ENCODE measurements at regions not wholly inside any gene's neighbourhood (a gene's known extent, or its start where the extent isn't known, plus 50 kb on each side); places are given as distances from the start of the nearest gene placed in this dataset.
"Not testable (repeated sequence)": the region's sequence is repeated elsewhere in the genome, so short reads cannot be mapped to it uniquely, and the experiment has no call there.

DNA sequence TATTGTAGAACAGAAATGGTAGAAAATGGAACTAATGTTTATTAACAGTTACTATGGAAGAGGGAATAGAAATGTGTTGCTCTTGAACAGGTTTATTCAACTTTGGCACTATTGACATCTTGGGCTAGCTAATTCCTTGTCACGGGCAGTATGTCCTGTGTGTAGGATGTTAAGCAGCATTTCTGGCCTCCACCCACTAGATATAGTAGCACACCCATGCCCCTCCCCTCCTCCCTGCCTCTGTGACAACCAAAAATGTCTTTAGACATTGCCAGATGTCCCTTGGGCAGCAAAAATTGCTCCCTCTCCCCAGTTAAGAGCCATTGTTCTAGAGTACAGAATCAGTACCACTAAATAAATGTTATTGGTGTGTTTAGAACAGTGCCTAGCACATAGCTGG is 91.4 kb upstream of the TPTE start:
- no peak for ATAC-seq (replicated peaks in 1 of 2)

DNA sequence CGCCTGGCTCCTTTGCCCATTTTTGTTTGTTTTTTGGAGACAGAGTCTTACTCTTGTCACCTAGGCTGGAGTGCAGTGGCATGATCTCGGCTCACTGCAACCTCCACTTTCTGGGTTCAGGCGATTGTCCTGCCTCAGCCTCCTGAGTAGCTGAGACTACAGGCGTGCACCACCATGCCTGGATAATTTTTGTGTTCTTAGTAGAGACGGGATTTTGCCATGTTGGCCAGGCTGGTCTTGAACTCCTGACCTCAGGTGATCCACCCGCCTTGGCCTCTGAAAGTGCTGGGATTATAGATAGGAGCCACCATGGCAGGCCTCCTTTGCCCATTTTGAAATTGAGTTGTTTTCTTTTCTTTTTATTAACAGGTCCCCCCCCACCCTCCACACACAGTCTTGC is 89.4 kb upstream of the TPTE start:
- H3K27ac Mint-ChIP-seq; H3K27me3 Mint-ChIP-seq (ENCODE audit: low read depth); H3K4me3 Mint-ChIP-seq; DNase-seq; H3K36me3 Mint-ChIP-seq (ENCODE audit: insufficient read depth in 2 of 2); H3K9me3 Mint-ChIP-seq; H3K4me1 Mint-ChIP-seq (ENCODE audit: low read depth); ATAC-seq (replicated peaks in 1 of 2): not testable (repeated sequence)

More for the DNA sequence above, 91.4 kb upstream of the TPTE start:
- H3K27ac Mint-ChIP-seq = no peak overlapping the region
- no peak for DNase-seq
- no peaks in the 10 kb centered on the region for H3K27me3 Mint-ChIP-seq (ENCODE audit: low read depth)
- no peaks in the 10 kb centered on the region for H3K36me3 Mint-ChIP-seq (ENCODE audit: insufficient read depth in 2 of 2)
- H3K9me3 Mint-ChIP-seq = peaks cover 2 to 3% of the 10 kb centered on the region in 2 donors
- H3K4me3 Mint-ChIP-seq = no peak overlapping the region
- no peaks in the 10 kb centered on the region for H3K4me1 Mint-ChIP-seq (ENCODE audit: low read depth)

DNA sequence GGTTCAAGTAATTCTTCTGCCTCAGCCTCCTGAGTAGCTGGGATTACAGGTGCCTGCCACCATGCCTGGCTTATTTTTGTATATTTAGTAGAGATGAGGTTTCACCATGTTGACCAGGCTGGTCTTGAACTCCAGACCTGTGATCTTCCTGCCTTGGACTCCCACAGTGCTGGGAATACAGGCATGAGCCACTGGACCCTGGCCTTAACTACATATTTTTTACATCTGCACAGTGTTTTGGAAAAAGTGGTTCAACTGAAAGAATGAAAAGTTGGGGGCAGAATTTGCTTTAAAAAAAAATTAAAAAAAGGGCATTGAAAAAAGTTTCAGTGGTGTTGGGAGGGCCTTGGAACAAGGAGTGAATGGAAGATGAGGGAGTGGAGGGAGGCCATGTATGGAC is 88.9 kb upstream of the TPTE start:
- not testable (repeated sequence) for H3K36me3 Mint-ChIP-seq (ENCODE audit: insufficient read depth in 2 of 2); H3K4me3 Mint-ChIP-seq; H3K27me3 Mint-ChIP-seq (ENCODE audit: low read depth); H3K9me3 Mint-ChIP-seq; H3K27ac Mint-ChIP-seq; DNase-seq; H3K4me1 Mint-ChIP-seq (ENCODE audit: low read depth); ATAC-seq (replicated peaks in 1 of 2)

DNA sequence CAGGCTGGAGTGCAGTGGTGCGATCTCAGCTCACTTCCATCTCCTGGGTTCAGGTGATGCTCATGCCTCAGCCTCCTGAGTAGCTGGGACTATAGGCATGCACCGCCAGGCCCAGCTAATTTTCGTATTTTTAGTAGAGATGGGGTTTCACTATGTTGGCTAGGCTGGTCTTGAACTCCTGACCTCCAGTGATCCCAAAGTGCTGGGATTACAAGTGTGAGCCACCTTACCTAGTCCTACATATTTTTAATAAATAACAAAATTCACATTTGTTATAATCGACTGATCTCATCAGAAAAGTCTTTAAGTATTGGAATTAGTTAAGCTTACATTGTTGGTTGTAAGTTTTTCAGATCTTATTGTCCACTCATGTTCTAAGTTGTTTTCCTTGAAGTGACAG is 83.4 kb upstream of the TPTE start:
- not testable (repeated sequence) for H3K27ac Mint-ChIP-seq; H3K4me1 Mint-ChIP-seq (ENCODE audit: low read depth); DNase-seq; ATAC-seq (replicated peaks in 1 of 2); H3K4me3 Mint-ChIP-seq; H3K9me3 Mint-ChIP-seq; H3K27me3 Mint-ChIP-seq (ENCODE audit: low read depth); H3K36me3 Mint-ChIP-seq (ENCODE audit: insufficient read depth in 2 of 2)

DNA sequence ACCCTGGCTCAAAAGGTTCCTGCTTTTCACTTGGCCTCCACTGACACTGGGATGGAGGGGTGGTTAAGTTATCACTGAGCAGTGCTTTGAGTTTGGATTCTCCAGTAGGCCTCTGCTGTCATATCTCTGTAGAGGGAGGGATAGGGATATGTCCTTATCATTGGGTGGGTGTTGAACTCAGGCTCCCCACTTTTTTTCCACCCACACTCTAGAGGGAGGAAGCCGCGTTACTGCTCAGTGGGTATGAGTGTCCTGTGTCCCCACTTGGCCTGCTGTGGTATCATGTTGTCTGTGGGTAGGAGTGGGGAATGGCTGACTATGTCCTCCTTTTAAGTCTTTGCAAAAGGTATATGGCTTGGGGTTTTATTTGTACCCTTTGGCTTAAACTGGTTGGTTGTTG is 80.7 kb upstream of the TPTE start:
- DNase-seq; H3K9me3 Mint-ChIP-seq; H3K4me3 Mint-ChIP-seq; H3K27ac Mint-ChIP-seq; H3K36me3 Mint-ChIP-seq (ENCODE audit: insufficient read depth in 2 of 2); H3K27me3 Mint-ChIP-seq (ENCODE audit: low read depth); H3K4me1 Mint-ChIP-seq (ENCODE audit: low read depth): not testable (repeated sequence)
- peak; percentile 32 for ATAC-seq (replicated peaks in 1 of 2)

DNA sequence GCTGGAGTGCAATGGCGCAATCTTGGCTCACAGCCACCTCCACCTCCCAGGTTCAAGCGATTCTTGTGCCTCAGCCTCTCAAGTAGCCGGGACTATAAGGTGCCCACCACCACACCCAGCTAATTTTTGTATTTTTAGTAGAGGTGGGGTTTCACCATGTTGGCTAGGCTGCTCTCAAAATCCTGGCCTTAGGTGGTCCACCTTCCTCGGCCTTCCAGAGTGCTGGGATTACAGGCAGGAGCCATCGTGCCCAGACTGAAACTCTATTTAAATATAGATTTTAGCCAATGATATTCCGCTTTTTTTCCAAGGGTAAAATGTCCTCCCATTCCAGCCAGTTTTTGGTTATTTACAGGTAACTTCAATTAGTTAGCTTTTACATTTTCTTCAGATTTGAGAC is 79.4 kb upstream of the TPTE start:
- not testable (repeated sequence) for H3K36me3 Mint-ChIP-seq (ENCODE audit: insufficient read depth in 2 of 2)

DNA sequence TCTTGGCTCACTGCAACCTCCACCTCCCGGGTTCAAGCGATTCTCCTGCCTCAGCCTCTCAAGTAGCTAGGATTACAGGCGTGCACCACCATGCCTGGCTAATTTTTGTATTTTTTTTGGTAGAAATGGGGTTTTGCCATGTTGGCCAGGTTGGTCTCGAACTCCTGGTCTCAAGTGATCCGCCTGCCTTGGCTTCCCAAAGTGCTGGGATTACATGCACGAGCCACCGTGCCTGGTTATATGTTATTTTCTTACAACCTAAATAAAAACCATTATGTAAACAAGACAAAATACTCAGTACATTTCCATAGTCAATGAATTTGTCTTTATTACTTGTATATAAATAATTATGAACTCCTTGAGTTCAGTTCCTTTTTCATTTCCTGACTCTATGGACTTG is 75.7 kb upstream of the TPTE start:
- not testable (repeated sequence) for DNase-seq; H3K4me1 Mint-ChIP-seq (ENCODE audit: low read depth); H3K4me3 Mint-ChIP-seq; H3K9me3 Mint-ChIP-seq; H3K27me3 Mint-ChIP-seq (ENCODE audit: low read depth); H3K36me3 Mint-ChIP-seq (ENCODE audit: insufficient read depth in 2 of 2); H3K27ac Mint-ChIP-seq; ATAC-seq (replicated peaks in 1 of 2)

More for the DNA sequence above, 79.4 kb upstream of the TPTE start:
- not testable (repeated sequence) for H3K9me3 Mint-ChIP-seq; H3K4me1 Mint-ChIP-seq (ENCODE audit: low read depth); H3K27me3 Mint-ChIP-seq (ENCODE audit: low read depth); H3K4me3 Mint-ChIP-seq; DNase-seq; ATAC-seq (replicated peaks in 1 of 2); H3K27ac Mint-ChIP-seq

DNA sequence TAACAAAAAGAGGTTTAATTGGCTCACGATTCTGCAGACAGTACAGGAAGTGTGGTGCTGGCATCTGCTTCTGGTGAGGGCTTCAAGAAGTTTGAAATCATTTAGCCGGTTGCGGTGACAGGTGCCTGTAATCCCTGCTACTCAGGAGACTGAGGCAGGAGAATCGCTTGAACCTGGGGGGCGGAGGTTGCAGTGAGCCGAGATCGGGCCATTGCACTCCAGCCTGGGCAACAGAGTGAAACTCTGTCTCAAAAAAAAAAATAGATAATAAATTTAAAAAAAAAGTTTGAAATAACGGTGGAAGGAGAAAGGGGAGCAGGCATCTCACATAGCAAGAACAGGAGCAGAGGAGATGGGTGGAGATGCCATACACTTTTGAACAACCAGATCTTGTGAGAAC is 71.9 kb upstream of the TPTE start:
- H3K27ac Mint-ChIP-seq; DNase-seq; H3K4me1 Mint-ChIP-seq (ENCODE audit: low read depth); H3K27me3 Mint-ChIP-seq (ENCODE audit: low read depth); H3K36me3 Mint-ChIP-seq (ENCODE audit: insufficient read depth in 2 of 2); H3K4me3 Mint-ChIP-seq; ATAC-seq (replicated peaks in 1 of 2); H3K9me3 Mint-ChIP-seq: not testable (repeated sequence)

DNA sequence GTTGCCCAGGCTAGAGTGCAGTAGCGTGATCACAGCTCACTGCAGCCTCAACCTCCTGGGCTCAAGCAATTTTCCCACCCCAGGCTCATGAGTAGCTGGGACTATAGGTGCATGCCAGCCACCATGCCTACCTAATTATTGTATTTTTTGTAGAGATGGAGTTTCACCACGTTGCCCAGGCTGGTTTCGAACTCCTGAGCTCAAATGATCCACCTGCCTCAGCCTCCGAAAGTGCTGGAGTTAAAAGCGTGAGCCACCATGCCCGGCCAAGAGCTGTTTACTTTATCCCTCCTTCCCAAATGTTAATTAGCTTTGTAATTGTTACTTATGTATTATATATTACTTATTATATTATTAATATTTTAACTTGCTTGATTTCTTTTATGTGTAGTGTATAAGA is 70.1 kb upstream of the TPTE start:
- not testable (repeated sequence) for H3K4me1 Mint-ChIP-seq (ENCODE audit: low read depth); H3K36me3 Mint-ChIP-seq (ENCODE audit: insufficient read depth in 2 of 2); H3K27ac Mint-ChIP-seq

DNA sequence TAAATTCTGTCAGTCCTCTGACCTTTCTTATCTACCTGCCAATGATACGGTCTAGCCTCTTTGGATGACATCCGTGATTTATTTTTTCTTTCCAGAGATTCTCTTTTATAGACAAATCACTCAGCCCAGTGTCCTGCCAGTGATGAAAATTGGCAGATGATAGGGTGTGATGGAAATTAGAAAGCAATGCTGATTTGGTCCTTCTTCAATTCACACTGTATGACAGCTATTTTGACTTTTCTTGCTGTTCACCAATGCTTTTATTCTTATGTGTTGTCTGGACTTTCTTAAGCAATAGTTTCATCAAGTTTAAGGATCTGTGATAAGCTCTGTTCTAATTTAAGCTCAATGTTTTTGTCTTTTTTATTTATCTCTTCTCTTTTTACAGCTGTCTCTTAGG is 63.6 kb upstream of the TPTE start:
- not testable (repeated sequence) for H3K4me1 Mint-ChIP-seq (ENCODE audit: low read depth); H3K36me3 Mint-ChIP-seq (ENCODE audit: insufficient read depth in 2 of 2); H3K4me3 Mint-ChIP-seq

More for the DNA sequence above, 70.1 kb upstream of the TPTE start:
- H3K27me3 Mint-ChIP-seq (ENCODE audit: low read depth); DNase-seq; H3K4me3 Mint-ChIP-seq; H3K9me3 Mint-ChIP-seq; ATAC-seq (replicated peaks in 1 of 2): not testable (repeated sequence)

DNA sequence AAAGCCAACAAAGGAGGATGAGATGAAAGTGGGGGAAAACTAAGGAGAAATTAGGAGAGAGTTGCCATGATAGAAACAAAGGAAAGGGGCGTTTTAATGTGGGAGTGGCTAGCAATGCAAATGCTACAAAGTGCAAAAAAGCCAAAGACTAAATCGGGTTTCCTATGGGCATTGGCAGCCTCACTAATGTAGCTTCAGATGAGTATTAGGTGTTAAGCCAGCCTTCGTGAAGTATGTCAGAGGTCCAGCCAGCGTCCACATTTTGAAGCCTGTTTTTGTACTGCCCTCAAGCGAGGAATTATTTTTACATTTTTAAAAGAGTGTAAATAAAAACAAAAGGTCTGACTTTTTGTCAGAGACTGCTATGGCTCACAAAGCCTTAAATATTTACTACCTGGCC is 60.4 kb upstream of the TPTE start:
- not testable (repeated sequence) for H3K27me3 Mint-ChIP-seq (ENCODE audit: low read depth); H3K27ac Mint-ChIP-seq; H3K36me3 Mint-ChIP-seq (ENCODE audit: insufficient read depth in 2 of 2); H3K9me3 Mint-ChIP-seq; DNase-seq; H3K4me1 Mint-ChIP-seq (ENCODE audit: low read depth); ATAC-seq (replicated peaks in 1 of 2); H3K4me3 Mint-ChIP-seq

More for the DNA sequence above, 63.6 kb upstream of the TPTE start:
- not testable (repeated sequence) for H3K27me3 Mint-ChIP-seq (ENCODE audit: low read depth); H3K9me3 Mint-ChIP-seq; ATAC-seq (replicated peaks in 1 of 2); DNase-seq; H3K27ac Mint-ChIP-seq

DNA sequence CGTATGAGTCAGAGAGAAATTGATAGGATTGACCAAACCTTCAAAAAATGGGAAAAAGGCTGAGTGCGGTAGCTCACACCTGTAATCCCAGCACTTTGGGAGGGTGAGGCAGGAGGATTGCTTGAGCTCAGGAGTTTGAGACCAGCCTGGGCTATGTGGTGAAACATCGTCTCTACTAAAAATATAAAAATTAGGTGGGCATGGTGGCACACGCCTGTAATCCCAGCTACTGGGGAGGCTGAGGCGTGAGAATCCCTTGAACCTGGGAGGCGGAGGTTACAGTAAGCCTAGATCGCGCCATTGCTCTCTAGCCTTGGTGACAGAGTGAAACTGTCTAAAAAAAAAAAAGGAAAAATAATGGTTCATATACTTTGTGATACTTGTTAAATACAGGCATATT is 59.9 kb upstream of the TPTE start:
- not testable (repeated sequence) for H3K4me1 Mint-ChIP-seq (ENCODE audit: low read depth); H3K27ac Mint-ChIP-seq; H3K36me3 Mint-ChIP-seq (ENCODE audit: insufficient read depth in 2 of 2); H3K9me3 Mint-ChIP-seq; DNase-seq; H3K4me3 Mint-ChIP-seq; ATAC-seq (replicated peaks in 1 of 2); H3K27me3 Mint-ChIP-seq (ENCODE audit: low read depth)

DNA sequence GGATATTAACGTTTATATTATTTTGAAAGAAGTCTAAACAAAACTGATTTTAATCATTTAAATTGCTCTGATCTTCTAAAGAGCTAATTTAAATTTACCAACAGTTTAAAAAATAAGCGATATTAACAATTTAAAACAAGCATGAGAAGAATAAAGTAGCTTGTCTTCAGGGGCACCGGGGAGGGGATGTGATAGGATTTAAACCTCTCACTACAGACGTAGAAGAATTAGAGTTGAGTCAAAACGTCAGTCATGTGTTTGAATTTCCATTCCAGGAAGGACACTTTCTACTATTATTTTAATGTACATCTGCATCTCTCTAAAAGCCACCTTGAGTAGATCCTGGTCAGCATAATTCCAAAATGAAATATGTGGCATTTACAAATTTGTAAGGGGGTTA is 58.2 kb upstream of the TPTE start:
- H3K36me3 Mint-ChIP-seq (ENCODE audit: insufficient read depth in 2 of 2) = no peaks in the 10 kb centered on the region
- H3K9me3 Mint-ChIP-seq = no peaks in the 10 kb centered on the region
- ATAC-seq (replicated peaks in 1 of 2) (no peak), DNase-seq (no peak)
- no peak overlapping the region for H3K27ac Mint-ChIP-seq
- no peaks in the 10 kb centered on the region for H3K4me1 Mint-ChIP-seq (ENCODE audit: low read depth)
- H3K27me3 Mint-ChIP-seq (ENCODE audit: low read depth) = no peaks in the 10 kb centered on the region
- no peak overlapping the region for H3K4me3 Mint-ChIP-seq

DNA sequence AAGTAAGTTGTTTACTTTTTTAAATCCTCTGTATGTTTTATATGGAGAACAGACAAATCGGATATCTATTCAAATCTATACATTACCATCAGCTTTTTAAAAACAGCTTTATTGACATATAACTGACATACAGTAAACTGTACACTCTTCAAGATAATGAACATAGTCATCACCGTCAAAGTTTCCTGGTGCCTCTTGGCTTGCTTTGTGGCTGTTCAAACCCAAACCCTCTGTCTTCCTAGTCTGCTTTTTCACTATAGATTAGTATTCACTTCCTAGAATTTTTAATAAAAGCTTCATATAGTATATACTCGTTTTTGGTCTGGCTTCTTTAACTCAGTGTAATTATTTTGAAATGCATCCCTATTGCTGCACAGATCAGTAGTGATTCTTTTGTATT is 56.4 kb upstream of the TPTE start:
- no peaks in the 10 kb centered on the region for H3K4me1 Mint-ChIP-seq (ENCODE audit: low read depth)
- H3K27me3 Mint-ChIP-seq (ENCODE audit: low read depth) = no peaks in the 10 kb centered on the region
- no peaks in the 10 kb centered on the region for H3K9me3 Mint-ChIP-seq
- DNase-seq (no peak), ATAC-seq (replicated peaks in 1 of 2) (peak in 1 of 2 donors; percentile 13)
- no peak overlapping the region for H3K27ac Mint-ChIP-seq
- no peak overlapping the region for H3K4me3 Mint-ChIP-seq
- no peaks in the 10 kb centered on the region for H3K36me3 Mint-ChIP-seq (ENCODE audit: insufficient read depth in 2 of 2)
